Vagina (tissue), 2 donors: ENCODE measurements at regions not wholly inside any gene's neighbourhood (a gene's known extent, or its start where the extent isn't known, plus 50 kb on each side); places are given as distances from the start of the nearest gene placed in this dataset.

Experiments
- POLR2A ChIP-seq, 2 donors: fragments of 450-650 bp; IDR thresholded peaks; one replicate each; pipeline ENCODE4 v1.6.1; 2017; ENCODE audit warnings: antibody characterized with exemption in 2 of 2, mild to moderate bottlenecking in 2 of 2, moderate library complexity in 2 of 2
- TF ChIP-seq, protein P1 (sequence below), 3 experiments: fragments of 450-650 bp in 2 of 3; fragments of 200-600 bp in 1 of 3; sonication (generic) in 1 of 3; IDR thresholded peaks; one replicate each; pipeline ENCODE4 v1.5.1; 2017 to 2019; ENCODE audit warnings: antibody characterized with exemption in 3 of 3, mild to moderate bottlenecking in 2 of 3, moderate library complexity in 2 of 3

DNA sequence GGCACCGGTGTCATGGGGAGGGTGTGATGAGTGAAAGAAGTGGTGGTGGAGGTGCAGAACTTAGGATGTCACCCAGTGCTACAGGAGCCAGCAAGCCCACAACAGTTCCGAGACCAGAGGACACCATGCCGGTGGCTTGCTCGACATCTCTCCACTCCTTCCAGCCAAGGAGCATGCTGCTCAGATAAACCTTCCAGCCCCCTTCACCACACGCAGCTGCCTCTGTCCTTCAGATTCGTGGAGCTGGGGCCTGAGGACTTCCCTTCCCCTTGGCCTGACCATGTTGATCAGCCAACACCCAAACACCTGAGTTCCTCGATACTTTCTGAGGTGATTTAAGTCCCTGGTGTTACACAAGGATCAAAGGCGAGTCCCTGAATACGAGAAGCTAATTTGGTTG, 188.8 kb upstream of the FOXF1 start:
- TF ChIP-seq, protein P1, sequence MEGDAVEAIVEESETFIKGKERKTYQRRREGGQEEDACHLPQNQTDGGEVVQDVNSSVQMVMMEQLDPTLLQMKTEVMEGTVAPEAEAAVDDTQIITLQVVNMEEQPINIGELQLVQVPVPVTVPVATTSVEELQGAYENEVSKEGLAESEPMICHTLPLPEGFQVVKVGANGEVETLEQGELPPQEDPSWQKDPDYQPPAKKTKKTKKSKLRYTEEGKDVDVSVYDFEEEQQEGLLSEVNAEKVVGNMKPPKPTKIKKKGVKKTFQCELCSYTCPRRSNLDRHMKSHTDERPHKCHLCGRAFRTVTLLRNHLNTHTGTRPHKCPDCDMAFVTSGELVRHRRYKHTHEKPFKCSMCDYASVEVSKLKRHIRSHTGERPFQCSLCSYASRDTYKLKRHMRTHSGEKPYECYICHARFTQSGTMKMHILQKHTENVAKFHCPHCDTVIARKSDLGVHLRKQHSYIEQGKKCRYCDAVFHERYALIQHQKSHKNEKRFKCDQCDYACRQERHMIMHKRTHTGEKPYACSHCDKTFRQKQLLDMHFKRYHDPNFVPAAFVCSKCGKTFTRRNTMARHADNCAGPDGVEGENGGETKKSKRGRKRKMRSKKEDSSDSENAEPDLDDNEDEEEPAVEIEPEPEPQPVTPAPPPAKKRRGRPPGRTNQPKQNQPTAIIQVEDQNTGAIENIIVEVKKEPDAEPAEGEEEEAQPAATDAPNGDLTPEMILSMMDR (IDR thresholded peaks at IDR 0.05) = no peak
- TF ChIP-seq POLR2A (IDR thresholded peaks at IDR 0.05) = no peak
